HG03159 (cell line): ENCODE measurements at regions not wholly inside any gene's neighbourhood (a gene's known extent, or its start where the extent isn't known, plus 50 kb on each side); places are given as distances from the start of the nearest gene placed in this dataset.
"Not testable (repeated sequence)": the region's sequence is repeated elsewhere in the genome, so short reads cannot be mapped to it uniquely, and the experiment has no call there.

Experiments used
- ATAC-seq: cut with Tn5 transposase; IDR thresholded peaks from one replicate; pipeline ENCODE4 v1.9.1; 2021; ENCODE audit warnings: mild to moderate bottlenecking, moderate library complexity; ENCODE audit not compliant: unreplicated experiment

- ATAC-seq, result no peak
Measured at GRCh38 chr20:60160451-60161145, 202.4 kb downstream of the CDH26 start.

- ATAC-seq, result no peak
Measured at GRCh38 chr20:60167812-60168211, 209.6 kb downstream of the CDH26 start.

- ATAC-seq, result no peak
Measured at GRCh38 chr20:60168963-60169362, 210.7 kb downstream of the CDH26 start.

- no peak for ATAC-seq
Measured at GRCh38 chr20:60170116-60170515, 211.9 kb downstream of the CDH26 start.

GRCh38 chr20:60171313-60171712, 213.1 kb downstream of the CDH26 start:
- ATAC-seq, result no peak

- no peak for ATAC-seq
Measured at GRCh38 chr20:60171738-60172137, 213.5 kb downstream of the CDH26 start.

- ATAC-seq, result no peak
Measured at GRCh38 chr20:60172346-60172984, 214.2 kb downstream of the CDH26 start.

- no peak for ATAC-seq
Measured at GRCh38 chr20:60177080-60177479, 218.9 kb downstream of the CDH26 start.

- ATAC-seq, result no peak
Measured at GRCh38 chr20:60180986-60181385, 222.8 kb downstream of the CDH26 start.

GRCh38 chr20:60186412-60186811, 228.2 kb downstream of the CDH26 start:
- ATAC-seq, result no peak

GRCh38 chr20:60187683-60188082, 229.5 kb downstream of the CDH26 start:
- no peak for ATAC-seq

GRCh38 chr20:60191014-60191413, 232.8 kb downstream of the CDH26 start:
- ATAC-seq, result no peak

- no peak for ATAC-seq
Measured at GRCh38 chr20:60192326-60192725, 234.1 kb downstream of the CDH26 start.

- not testable (repeated sequence) for ATAC-seq
Measured at GRCh38 chr20:60199132-60199531, 240.9 kb downstream of the CDH26 start.

GRCh38 chr20:60199866-60200265, 241.6 kb downstream of the CDH26 start:
- no peak for ATAC-seq

- ATAC-seq, result no peak
Measured at GRCh38 chr20:60200305-60200918, 242.2 kb downstream of the CDH26 start.

- no peak for ATAC-seq
Measured at GRCh38 chr20:60201198-60201835, 243.1 kb downstream of the CDH26 start.

GRCh38 chr20:60202046-60202445, 243.8 kb downstream of the CDH26 start:
- no peak for ATAC-seq

GRCh38 chr20:60203451-60203850, 245.2 kb downstream of the CDH26 start:
- no peak for ATAC-seq

- no peak for ATAC-seq
Measured at GRCh38 chr20:60204601-60205000, 246.4 kb downstream of the CDH26 start.

- no peak for ATAC-seq
Measured at GRCh38 chr20:60206259-60206658, 248.0 kb downstream of the CDH26 start.

GRCh38 chr20:60209048-60209447, 250.8 kb downstream of the CDH26 start:
- no peak for ATAC-seq
